GM21717 (cell line): ENCODE measurements at regions not wholly inside any gene's neighbourhood (a gene's known extent, or its start where the extent isn't known, plus 50 kb on each side); places are given as distances from the start of the nearest gene placed in this dataset.
"Not testable (repeated sequence)": the region's sequence is repeated elsewhere in the genome, so short reads cannot be mapped to it uniquely, and the experiment has no call there.

Experiments used
- ATAC-seq: cut with Tn5 transposase; IDR thresholded peaks from one replicate; pipeline ENCODE4 v1.9.1; 2021; ENCODE audit warnings: mild to moderate bottlenecking, moderate library complexity; ENCODE audit not compliant: unreplicated experiment

DNA sequence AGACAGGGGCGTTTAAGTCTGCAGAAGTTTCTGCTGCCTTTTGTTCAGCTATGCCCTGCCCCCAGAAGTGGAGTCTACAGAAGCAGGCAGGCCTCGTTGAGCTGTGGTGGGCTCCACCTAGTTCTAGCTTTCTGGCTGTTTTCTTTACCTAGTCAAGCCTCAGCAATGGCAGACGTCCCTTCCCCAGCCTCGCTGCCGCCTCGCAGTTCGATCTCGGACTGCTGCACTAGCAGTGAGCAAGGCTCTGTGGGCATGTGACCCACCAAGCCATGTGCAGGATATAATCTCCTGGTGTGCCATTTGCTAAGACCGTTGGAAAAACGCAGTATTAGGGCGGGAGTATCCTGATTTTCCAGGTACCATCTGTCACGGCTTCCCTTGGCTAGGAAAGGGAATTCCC, 742.7 kb upstream of the NRXN1 start:
- ATAC-seq: not testable (repeated sequence)

DNA sequence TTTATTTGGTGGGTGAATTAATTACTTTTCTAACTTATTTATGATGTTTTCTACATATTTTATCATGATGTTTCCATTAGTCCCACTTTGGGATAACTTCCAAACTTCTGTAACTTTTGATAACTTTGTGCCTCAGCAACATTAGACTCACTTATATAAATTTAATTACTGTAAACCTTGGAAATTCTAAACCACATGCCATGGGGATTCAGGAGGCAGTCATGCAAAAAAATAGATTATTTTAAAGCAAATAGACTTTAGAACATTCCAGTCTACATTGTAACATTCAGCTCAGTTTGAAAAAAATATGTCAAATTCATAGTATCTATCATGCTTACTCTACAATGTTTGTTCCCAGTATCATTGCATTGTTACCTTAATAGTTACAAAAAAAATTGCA, 728.5 kb upstream of the NRXN1 start:
- ATAC-seq: no peak

DNA sequence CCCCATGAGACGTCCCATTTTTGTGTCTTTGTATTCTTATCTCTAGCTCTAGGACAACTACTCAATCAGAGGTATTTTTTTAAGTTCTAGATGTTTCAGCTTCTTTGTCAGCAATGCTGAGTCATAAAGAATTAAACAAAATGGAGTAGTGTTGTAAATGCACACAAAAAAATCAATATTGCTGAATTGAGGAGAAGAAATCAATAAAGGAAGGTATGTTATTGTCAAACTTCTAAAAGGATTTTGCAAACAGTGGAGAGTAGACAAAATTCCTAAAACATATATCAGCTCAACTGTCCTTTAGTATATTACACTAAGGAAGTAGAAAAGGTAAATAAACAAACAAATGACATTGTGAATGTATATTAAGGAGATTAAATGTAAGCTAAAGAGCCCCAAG, 726.1 kb upstream of the NRXN1 start:
- no peak for ATAC-seq

DNA sequence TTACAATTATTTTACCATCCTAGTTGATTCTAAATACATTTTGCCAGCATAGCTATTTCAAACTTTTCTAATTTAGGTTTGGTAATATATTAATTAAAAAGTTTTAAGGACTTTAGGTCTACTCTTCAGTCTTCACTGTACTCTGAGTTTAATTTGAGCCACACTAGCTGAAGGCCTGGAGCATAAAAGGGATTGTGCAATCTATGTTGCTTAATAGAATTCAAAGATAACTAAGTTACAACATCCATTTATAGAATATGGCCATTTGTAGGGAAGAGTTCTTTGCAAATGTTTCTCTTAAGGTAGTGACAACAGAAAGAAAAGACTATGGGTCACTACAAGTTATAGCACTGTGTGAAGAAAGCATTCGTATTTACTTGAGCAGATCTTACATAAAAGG, 702.2 kb upstream of the NRXN1 start:
- no peak for ATAC-seq

DNA sequence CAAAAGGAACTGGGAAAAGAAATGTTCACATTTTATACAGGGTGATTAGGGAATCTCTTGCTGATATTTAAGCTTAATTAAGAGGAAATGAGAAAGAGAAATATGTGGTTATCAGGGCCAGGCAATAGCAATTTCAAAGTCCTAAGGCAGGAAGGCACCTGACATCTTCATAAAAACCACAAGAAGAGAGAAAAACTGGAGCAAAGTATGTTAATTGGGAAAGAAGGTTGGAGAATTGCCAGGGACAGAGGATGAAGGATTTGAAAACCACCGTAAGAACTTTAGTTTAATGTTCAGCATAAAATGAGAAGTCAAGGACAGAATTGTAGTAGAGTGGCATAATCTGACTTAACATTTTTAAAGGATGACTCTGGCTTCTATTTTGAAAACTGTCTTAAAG, 691.8 kb upstream of the NRXN1 start:
- no peak for ATAC-seq

DNA sequence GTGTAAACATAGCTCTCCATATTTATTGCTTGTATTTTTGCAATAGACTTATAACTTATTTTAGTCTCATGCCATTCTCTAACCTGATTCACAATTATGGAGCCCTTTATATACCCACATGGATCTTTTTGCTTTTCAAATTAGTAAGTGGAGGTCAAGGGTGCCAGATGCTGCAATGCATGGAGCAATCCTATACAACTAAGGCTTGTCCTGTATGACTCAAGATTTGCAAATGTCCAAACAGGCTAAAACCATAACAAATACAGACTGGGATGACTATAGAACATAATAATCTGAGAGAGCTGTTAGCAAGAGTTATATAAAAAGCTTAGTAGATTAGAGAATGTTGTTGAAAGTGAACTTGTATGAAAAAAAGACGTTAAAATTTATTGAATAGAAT, 690.4 kb upstream of the NRXN1 start:
- no peak for ATAC-seq

DNA sequence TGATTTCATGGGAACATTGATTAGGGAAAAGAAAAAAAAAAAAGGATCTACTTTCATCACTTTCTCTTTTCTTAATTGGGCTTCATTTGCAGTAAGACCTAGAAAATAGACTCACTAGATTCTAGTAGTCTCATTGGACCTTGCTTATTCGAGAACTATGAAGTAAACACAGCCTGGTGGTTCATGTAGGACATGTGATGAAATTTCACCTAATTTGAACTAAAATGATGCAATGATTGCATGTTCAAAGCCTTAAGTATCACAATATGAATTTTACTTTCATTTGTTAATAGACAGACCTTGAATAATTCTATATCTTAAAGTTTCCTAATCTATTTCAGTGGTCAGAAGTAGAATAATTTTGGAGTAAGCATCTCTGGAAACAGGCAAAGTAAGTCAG, 688.9 kb upstream of the NRXN1 start:
- no peak for ATAC-seq

DNA sequence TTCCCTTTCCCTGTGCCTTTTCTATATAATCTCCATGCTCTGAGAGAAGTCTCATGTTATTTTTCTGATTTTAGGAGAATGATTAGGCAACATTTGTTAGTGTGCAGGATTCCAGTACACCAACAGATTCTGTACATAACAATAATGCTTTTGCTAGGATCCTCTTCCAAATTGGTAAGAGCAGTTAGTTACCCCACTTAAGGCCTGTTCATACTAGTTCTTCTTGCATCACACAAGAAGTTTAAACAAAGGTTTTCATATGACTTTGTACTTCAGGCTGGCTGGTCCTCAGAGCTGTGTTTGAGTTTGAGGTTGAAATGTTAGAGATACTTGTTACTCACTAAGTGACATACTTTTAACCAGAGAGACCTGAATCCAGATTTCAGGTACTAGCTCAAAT, 686.9 kb upstream of the NRXN1 start:
- ATAC-seq: no peak

DNA sequence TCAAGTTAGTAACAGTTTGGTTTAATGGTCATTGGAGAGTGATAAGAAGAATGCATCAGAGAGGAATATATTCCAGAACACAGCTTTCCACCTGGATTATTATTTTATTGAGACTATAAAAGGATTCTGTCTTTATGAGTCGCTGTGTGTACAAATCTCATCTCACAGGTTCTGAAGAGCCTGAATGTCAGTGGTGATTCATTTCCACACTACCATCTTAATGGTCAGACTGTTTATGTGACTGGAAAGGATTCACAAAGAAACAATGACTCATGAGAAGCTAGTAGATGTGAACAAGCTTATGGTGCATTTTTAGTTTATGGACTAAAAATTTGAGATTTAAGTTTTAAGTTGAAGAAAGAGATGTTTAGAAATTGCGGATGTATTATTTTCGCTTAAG, 685.4 kb upstream of the NRXN1 start:
- ATAC-seq: no peak

DNA sequence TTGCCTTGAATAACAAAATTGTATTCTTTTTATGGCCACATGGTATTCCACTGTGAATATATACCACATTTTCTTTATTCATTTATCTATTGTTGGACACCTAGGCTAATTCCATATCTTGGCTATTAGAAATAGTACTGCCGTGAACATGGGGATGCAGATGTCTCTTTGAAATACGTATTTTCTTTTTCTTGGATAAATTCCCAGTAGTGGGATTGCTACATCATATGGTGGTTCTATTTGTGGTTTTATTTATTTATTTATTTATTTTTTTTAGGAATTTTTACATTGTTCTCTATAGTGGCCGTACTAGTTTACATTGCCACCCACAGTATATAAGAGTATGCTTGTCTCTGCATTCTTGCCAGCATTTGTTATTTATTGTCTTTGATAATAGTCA, 679.8 kb upstream of the NRXN1 start:
- no peak for ATAC-seq

DNA sequence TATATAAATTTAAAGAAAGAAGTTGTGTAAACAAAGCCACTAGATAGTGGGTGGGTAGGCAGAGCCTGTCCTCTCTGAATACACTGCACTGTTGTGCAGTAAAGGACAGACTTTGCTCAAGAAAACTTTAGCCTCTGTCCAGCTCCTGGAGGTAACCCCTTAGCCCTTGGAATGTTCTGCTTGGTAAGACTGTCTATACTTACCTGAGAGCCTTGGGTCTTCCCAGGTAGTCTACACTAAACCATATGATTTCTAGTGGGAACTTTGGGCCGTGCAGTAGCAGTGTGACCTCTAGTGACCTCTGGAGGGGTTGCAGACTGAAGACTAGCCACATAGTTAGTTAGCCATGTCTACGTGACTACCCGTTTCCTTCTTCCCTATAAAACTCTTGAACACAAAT, 678.3 kb upstream of the NRXN1 start:
- peak; percentile 85 for ATAC-seq

DNA sequence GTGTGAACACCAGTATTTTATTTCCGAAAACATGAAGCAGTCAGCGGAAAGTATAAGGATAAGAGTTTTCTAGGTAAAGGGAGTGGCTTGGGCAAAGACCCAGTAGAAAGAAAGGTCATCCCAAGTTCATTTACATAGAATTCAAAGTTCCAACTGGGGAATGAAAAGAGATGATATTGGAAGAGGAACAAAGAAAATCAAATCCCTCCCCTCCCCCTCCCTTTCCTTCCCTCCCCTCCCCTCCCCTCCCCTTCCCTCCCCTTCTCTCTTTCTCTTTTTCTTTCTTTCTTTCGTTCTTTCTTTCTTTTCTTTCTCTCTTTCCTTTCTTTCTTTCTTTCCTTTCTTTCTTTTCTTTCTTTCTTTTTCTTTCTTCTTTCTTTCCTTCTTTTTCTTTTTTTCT, 675.7 kb upstream of the NRXN1 start:
- no peak for ATAC-seq

DNA sequence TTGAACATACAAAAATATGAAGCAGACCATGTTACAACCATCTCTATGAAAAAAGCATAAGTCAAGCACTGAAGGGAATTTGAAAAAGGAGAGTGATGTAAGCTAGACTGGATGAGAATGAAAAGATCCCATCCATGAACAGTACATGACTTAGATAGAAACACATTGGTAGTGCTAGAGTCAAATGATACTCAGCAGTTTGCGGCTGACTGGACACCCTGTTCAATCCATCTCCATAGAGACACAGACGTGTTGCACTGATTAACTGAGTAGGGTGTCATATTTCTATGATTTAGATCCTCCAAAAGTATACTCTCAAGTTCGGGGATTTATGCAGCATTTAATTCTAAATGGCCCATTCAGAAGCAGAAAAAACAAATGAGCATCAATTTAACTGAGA, 674.3 kb upstream of the NRXN1 start:
- ATAC-seq: no peak

DNA sequence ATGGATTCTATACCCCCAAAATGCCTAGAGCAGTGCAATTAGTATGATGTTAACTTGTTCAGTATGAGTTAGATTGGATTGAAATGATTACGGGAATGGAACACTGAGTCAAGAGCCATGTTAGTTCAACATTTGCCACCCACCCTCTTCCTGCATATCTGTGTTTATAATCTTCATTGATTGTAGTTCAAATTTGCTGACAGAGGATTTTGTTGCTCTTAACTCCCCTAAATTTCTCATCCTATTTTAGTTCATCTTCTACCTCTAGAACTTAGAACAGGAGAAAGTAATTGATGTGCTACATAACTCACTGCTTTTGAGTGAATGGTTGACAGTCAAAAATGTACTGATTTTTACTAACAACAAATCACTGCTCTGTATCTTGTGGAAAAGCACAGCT, 673.5 kb upstream of the NRXN1 start:
- ATAC-seq: no peak

DNA sequence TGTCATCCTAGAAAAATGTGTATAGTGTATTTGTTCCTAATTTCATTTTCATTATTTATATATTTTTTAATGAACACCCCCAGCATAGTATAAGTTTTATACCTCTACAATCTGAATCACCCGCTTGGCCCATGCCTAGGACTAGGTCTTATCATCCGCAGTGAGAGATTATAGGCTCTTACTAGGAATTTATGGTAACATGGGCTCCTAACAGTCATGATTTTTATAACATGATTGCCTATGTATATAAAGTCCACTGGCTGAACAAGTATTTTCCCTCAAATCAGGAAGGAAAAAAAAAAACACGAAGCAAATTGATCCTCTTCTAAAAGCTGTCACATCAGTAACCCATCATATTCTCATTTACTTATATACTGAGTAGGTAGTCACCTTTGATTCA, 666.1 kb upstream of the NRXN1 start:
- no peak for ATAC-seq

DNA sequence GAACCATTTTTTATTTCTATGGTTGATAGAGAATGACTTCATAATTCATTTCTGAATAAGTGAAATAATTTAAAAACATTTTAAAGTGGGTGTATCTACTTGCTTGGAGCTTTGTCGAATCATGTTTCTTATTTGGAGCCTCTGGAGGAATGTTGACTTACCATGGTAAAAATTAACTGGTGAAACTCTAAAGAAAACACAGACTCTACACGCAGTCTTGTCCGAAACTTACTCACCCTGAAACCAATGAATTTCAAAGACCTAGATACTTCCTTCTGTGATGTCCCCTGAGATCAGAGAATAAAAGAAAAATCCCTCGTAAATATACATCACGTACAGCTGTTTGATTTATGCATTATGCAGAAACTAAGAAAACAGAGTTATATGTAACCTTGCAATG, 665.2 kb upstream of the NRXN1 start:
- ATAC-seq: no peak

DNA sequence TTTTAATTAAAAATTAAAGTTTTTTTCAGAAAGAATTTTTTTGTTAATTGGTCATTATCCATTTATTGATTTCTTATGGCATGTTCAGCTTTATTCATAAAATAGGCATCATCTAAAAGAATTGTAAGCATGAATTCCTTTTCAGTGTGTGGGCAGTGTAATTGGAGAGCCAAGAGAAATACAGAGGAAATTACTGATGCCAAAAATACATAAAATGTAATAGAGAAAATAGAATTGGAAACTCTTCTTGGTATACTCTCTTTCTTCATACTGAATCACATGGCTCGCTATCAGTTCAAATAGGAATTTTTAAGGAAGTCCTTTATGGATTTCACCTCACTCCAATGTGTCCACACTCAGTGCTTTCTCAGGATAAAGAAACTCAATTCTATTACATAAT, 663.6 kb upstream of the NRXN1 start:
- no peak for ATAC-seq

DNA sequence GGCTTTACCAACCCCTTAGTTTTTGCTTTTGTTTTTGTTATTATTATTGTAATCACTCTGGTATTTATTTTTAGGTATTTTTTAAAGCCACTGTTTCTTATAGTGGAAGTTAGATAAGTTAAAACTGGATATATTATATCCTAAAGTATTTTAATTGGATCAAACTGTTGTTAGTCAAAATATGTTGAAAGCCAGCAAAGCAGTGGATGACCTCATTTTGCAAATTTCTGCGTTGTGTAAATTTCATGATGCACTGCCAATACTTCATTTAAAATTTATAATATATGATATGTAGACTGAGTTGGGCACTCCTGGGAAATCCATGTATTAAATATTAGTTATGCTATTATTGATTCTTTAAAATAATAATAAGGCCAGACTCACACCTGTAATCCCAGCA, 661.7 kb upstream of the NRXN1 start:
- ATAC-seq: no peak

DNA sequence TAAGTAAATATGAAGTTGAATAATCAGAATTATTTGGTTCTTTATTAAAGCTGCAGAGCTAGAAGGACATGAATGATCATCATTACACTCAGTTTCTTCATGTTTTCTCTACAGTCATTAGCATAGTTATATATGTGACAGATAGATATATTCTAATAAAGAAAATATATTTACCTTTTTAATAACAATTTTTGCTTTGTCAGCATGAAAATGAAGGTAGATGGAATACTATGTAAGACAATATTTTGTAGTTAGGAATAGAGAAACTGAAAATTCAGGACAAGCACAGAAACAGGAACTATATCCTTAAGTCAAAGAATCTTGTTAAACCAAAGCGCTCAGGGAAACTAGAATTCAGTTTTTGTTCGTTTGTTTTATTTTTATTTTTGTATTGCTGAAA, 649.9 kb upstream of the NRXN1 start:
- ATAC-seq: no peak

DNA sequence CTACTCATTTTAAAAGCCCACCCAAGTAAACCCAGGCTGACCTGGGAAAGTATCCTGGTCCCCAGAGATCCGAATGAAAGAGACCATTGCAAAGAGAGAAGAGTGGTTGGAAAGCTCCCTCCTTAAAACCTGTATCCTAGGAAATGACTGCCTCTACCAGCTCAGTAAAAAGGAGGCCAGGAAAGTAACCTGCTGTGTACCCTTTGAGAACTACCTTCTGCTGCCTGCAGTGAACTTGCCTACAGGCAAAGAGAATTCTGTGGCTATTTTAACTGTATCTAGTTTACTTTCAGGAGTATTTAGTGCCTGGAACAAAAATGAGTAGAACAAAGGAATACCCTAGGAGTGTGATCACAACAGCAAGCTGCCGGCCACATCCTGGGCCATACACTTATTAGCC, 641.7 kb upstream of the NRXN1 start:
- ATAC-seq: no peak

DNA sequence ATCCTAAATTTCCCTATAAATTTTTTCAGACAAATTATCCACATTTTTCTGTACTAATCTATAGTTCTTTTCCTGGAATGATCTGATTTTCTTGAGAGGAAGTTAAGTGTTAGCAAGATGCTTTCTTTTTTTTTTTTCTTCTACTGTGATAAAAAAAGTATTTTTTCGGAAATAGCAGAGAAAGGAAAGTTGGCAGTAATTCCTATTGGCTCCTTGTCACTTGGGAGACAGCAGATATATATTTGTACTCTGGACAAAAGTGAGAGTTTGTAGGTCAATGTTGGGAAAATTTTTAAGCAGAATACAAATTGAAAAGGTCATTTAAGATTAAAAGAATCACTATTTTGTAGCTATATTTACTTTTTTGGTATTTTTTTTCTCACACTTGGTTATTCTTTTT, 635.7 kb upstream of the NRXN1 start:
- ATAC-seq: no peak

DNA sequence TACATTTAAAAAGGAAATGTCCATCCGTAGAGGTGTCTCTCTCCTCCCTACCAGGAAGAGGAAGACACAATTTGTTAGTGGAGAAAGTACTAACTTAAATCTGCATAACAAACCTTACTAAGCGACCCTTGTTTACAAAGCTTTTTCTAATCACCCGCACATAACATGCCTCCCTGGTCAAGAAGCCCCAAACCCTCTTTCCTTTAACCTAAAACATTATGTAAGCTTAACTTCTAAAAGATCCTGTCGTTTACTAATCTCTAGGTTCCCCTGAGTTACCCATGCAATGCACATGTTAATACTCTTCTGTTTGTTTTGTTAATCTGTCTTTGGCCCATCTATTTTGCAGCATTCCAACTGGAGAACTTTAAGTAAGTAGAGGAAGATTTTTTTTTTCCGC, 630.3 kb upstream of the NRXN1 start:
- ATAC-seq: no peak

DNA sequence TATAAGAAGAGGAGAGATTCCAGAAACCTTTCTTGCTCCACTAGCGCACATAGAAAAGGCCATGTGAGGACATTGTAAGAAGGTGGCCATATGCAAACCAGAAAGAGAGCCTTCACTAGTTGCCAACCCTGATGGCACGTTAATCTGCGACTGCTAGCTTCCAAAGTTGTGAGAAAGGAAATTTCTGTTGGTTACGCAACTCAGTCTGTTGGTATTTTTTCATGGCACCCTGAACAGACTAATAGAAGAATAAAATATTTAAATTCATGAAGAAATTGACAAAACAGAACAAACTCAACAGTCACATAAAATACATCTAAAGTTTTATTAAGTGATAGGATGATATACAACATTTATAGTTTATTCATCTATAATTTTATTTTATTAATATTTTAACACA, 625.9 kb upstream of the NRXN1 start:
- ATAC-seq: no peak

DNA sequence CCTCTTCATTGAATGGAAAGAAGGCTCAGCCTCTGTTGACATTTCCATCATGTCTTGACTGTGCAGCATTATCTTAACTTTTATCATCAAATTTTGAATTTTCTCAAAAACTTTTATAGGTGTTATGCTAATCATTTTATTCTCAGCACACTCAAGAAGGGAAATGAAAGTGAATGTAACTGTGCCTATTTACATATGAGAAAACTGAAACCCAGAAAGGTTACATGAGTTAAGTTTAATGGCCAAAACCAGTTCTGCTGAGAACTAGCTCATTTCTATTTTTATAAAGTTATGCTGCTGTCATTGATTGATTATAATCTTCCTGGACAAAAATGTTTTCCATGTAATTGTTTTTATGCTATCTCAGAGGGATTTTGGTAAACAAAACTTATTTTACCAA, 618.8 kb upstream of the NRXN1 start:
- ATAC-seq: peak; percentile 99
